Stomach (tissue), 8 donors: ENCODE measurements at regions not wholly inside any gene's neighbourhood (a gene's known extent, or its start where the extent isn't known, plus 50 kb on each side); places are given as distances from the start of the nearest gene placed in this dataset.

Source experiments
- DNase-seq, 2 donors: peaks; one replicate each; pipeline versions ENCODE4 v3.0.0 to v3.0.0-alpha.2; 2013 to 2019
- H3K27ac ChIP-seq, 5 donors: fragments of 200-600 bp in 4 of 5; sonication (generic) in 4 of 5; one replicate each; pipeline ENCODE4 v1.5.1; 2013 to 2019; ENCODE audit warnings: mild to moderate bottlenecking in 1 of 5, moderate library complexity in 1 of 5
- H3K27me3 ChIP-seq, 3 donors: fragments of 200-600 bp; sonication (generic); one replicate each; pipeline ENCODE4 v1.5.1; 2017 to 2019; ENCODE audit warnings: mixed run types in 1 of 3
- H3K36me3 ChIP-seq, 4 donors: fragments of 200-600 bp; sonication (generic); 1 replicate in 3 of 4; 2 replicates in 1 of 4; pipeline ENCODE4 v1.5.1; 2016 to 2019
- H3K4me1 ChIP-seq, 4 donors: fragments of 200-600 bp; sonication (generic); one replicate each; pipeline ENCODE4 v1.5.1; 2016 to 2019
- H3K4me3 ChIP-seq, 4 donors: fragments of 200-600 bp; sonication (generic) in 3 of 4; one replicate each; pipeline ENCODE4 v1.5.1; 2016 to 2019; ENCODE audit warnings: mild to moderate bottlenecking in 1 of 4
- H3K9me3 ChIP-seq, 4 donors: fragments of 200-600 bp; sonication (generic); one replicate each; pipeline ENCODE4 v1.5.1; 2016 to 2019
- CTCF ChIP-seq, 7 experiments: fragments of 450-650 bp in 4 of 7; fragments of 200-600 bp in 3 of 7; sonication (generic) in 3 of 7; IDR thresholded peaks; one replicate each; pipeline ENCODE4 v1.5.1; 2016 to 2019; ENCODE audit warnings: antibody characterized with exemption in 7 of 7, control low read depth in 2 of 7, mild to moderate bottlenecking in 1 of 7
- EP300 ChIP-seq: sonication (generic); formaldehyde crosslinking; IDR thresholded peaks from one replicate; pipeline ENCODE4 v1.6.1; 2017; ENCODE audit warnings: antibody characterized with exemption
- POLR2A ChIP-seq, 4 donors: fragments of 450-650 bp; IDR thresholded peaks; one replicate each; pipeline ENCODE4 v1.6.1; 2016; ENCODE audit warnings: antibody characterized with exemption in 4 of 4, control low read depth in 2 of 4, mild to moderate bottlenecking in 1 of 4, moderate library complexity in 1 of 4
- POLR2AphosphoS5 ChIP-seq, 3 donors: sonication (generic); formaldehyde crosslinking; IDR thresholded peaks; one replicate each; pipeline ENCODE4 v1.6.1; 2016; ENCODE audit warnings: antibody characterized with exemption in 3 of 3
- WGBS, 5 donors: extraction: QIAGEN DNeasy Blood & Tissue Kit in 3 of 5; methylation state at CpG; one replicate each; pipeline versions ENCODE4 v1.1.5 to v1.1.7; 2013 to 2018; 5-methylcytosine and 5-hydroxymethylcytosine counted together
- intact Hi-C: fragments of 100-400 bp; cut with DNase I; formaldehyde crosslinking; loops from one replicate; pipeline ENCODE4 v1.15.1; 2023; ENCODE audit warnings: low total_unique reads
- donor health status: healthy with polysubstance abuse.
- donor health status: Bipolar disorder and iron deficiency.
- donor health status: healthy.

DNA sequence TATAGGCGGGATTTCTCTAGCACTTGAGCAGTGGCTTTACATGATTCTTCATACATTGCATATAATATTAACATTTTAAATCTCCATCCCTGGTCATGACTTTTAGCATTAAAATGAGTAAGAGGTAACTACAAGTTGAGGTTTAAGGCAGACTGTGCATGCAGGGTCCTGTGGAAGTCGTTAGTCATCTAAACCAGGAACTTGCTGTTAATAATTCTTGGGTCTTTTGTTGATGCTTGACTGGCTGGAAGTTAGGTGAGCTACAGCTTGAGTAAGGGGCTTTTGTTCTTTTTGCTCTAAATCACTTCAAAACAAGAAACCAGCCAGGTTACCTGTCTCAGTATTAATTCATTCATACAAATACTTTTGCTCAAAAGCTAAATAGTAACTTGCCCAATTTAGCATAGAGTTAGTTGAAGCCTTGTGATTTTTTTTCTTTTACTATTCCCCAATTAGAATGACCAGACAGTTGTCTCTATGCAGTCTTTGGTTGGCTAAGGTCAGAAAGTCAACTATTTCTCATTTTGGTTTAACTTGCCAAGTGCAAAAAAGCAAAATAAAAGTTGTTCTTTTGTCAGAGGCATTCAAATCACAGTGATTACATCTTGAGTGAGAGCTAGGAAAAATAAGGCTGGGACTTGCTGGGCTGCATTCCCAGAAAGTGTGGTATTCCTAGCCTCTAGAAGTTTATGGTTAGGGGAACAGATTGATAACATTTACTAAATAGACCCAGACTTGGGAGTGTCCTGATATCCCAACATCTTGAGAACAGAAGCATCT, 516.9 kb downstream of the PDHA2 start:
- TF ChIP-seq CTCF (IDR thresholded peaks at IDR 0.05): no peak
- no peak for TF ChIP-seq POLR2A (IDR thresholded peaks at IDR 0.05)
- no peak for TF ChIP-seq EP300
- TF ChIP-seq POLR2AphosphoS5 (IDR thresholded peaks at IDR 0.05): no peak
- WGBS, 5 donors: 65 to 72% (median 69%) methylated on average over 2 of the region's 2 CpGs
- Histone ChIP-seq H3K9me3 (no peaks in the 10 kb centered on the region), H3K4me1 (peaks cover 0 to 10% (median 4%) of the 10 kb centered on the region in 4 donors), H3K27ac (no peak overlapping the region), H3K36me3 (no peaks in the 10 kb centered on the region), H3K27me3 (no peaks in the 10 kb centered on the region), H3K4me3 (no peak overlapping the region)
- intact Hi-C loops: no loop called here
- peak in 1 of 2 donors; percentile 2 for DNase-seq

GRCh38 chr4:96366632-96367031, 526.7 kb downstream of the PDHA2 start:
- no peaks in the 10 kb centered on the region for H3K36me3 ChIP-seq
- H3K4me1 ChIP-seq: no peaks in the 10 kb centered on the region
- no peak overlapping the region for H3K4me3 ChIP-seq
- intact Hi-C loops: no loop called here
- TF ChIP-seq EP300: no peak
- TF ChIP-seq CTCF (IDR thresholded peaks at IDR 0.05): no peak
- TF ChIP-seq POLR2A (IDR thresholded peaks at IDR 0.05): no peak
- no peak for TF ChIP-seq POLR2AphosphoS5 (IDR thresholded peaks at IDR 0.05)
- H3K9me3 ChIP-seq: peaks cover 0 to 12% (median 0%) of the 10 kb centered on the region in 4 donors
- DNase-seq: no peak
- H3K27me3 ChIP-seq: no peaks in the 10 kb centered on the region
- 72 to 94% (median 85%) methylated on average over 1 of the region's 1 CpG for WGBS, 5 donors
- no peak overlapping the region for H3K27ac ChIP-seq

GRCh38 chr4:96375367-96375766, 535.5 kb downstream of the PDHA2 start:
- H3K27ac ChIP-seq: no peak overlapping the region
- no peak for DNase-seq
- TF ChIP-seq POLR2A (IDR thresholded peaks at IDR 0.05): no peak
- TF ChIP-seq POLR2AphosphoS5 (IDR thresholded peaks at IDR 0.05): no peak
- TF ChIP-seq EP300: no peak
- no peak for TF ChIP-seq CTCF (IDR thresholded peaks at IDR 0.05)
- peaks cover 0 to 12% (median 0%) of the 10 kb centered on the region in 4 donors for H3K9me3 ChIP-seq
- H3K4me1 ChIP-seq: no peaks in the 10 kb centered on the region
- H3K36me3 ChIP-seq: no peaks in the 10 kb centered on the region
- no peaks in the 10 kb centered on the region for H3K27me3 ChIP-seq
- no peak overlapping the region for H3K4me3 ChIP-seq
- WGBS, 5 donors: 68 to 84% (median 75%) methylated on average over 3 of the region's 3 CpGs
- intact Hi-C loops: no loop called here

- 60 to 91% (median 80%) methylated on average over 2 of the region's 2 CpGs for WGBS, 5 donors
- no peak for DNase-seq
- intact Hi-C loops: no loop called here
Measured at GRCh38 chr4:96379524-96379923, 539.6 kb downstream of the PDHA2 start.

More at GRCh38 chr4:96379524-96379923, 539.6 kb downstream of the PDHA2 start:
- H3K4me1 ChIP-seq: no peaks in the 10 kb centered on the region
- H3K27ac ChIP-seq: no peak overlapping the region
- no peak overlapping the region for H3K4me3 ChIP-seq
- no peaks in the 10 kb centered on the region for H3K27me3 ChIP-seq
- H3K36me3 ChIP-seq: no peaks in the 10 kb centered on the region
- peaks cover 0 to 7% (median 0%) of the 10 kb centered on the region in 4 donors for H3K9me3 ChIP-seq
- no peak for TF ChIP-seq EP300
- no peak for TF ChIP-seq POLR2A (IDR thresholded peaks at IDR 0.05)
- TF ChIP-seq CTCF (IDR thresholded peaks at IDR 0.05): no peak
- TF ChIP-seq POLR2AphosphoS5 (IDR thresholded peaks at IDR 0.05): no peak
